ENCODE measurements at regions not wholly inside any gene's neighbourhood (a gene's known extent, or its start where the extent isn't known, plus 50 kb on each side); places are given as distances from the start of the nearest gene placed in this dataset.
A peak's percentile ranks its signal among the peaks of the same experiment; 100 is the strongest.

DNA sequence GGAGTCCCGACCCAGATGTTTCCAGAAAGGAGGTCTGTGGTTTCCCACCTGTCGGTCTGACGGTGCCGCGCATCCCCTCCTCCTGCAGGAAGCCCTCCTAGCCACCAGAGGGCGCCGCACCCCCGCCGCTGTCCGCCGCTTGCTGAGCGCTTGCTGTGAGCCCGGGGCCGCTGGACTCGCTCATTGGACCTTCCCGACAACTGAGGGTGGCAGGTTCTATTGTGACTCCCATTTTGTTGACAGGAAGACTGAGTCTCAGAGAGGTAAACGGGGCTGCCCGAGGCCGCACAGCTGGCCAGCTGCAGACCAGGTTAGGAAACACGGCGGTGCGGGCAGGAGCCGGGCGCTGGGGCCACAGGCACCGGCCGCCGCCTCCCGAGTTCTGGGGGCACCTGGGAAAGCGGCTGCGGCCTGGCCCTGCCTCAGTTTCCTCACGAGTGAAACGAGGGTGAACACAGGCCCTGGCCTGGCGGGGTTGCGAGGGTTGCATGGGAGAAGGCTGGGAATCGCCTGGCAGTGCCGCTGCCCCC, 191.1 kb upstream of the CIBAR2 start (continued):
- peak; percentile 99 for TF ChIP-seq ZBTB38 (CRISPR knock-in tag; IDR thresholded peaks at IDR 0.05)
- TF ChIP-seq ZNF710 (CRISPR knock-in tag; IDR thresholded peaks at IDR 0.05; ENCODE audit: borderline replicate concordance), result 0 out of 2 replicates have a peak, but pooled peaks have one; percentile 32
- no peak for TF ChIP-seq KAT7 (CRISPR knock-in tag; IDR thresholded peaks at IDR 0.05; ENCODE audit: borderline replicate concordance)
- TF ChIP-seq MXD4 (CRISPR knock-in tag; IDR thresholded peaks at IDR 0.05), result 0 out of 2 replicates have a peak, but pooled peaks have one; percentile 15
- peak; percentile 99; the same call in 1 of the 2 replicates for TF ChIP-seq CHD4 (IDR thresholded peaks at IDR 0.05; ENCODE audit: borderline replicate concordance, low read length)
- TF ChIP-seq ZFP37 (CRISPR knock-in tag; IDR thresholded peaks at IDR 0.05; ENCODE audit: borderline replicate concordance), result peak; percentile 72; the same call in 1 of the 2 replicates
- TF ChIP-seq ZNF841 (CRISPR knock-in tag; IDR thresholded peaks at IDR 0.05; ENCODE audit: borderline replicate concordance), result no peak
- no peak for TF ChIP-seq NONO (IDR thresholded peaks at IDR 0.05)
- peak; percentile 59; the same call in 1 of the 2 replicates for TF ChIP-seq NONO (CRISPR knock-in tag; conservative IDR thresholded peaks at IDR 0.05)
- TF ChIP-seq ETV5 (CRISPR knock-in tag; IDR thresholded peaks at IDR 0.05; ENCODE audit: borderline replicate concordance), result 0 out of 2 replicates have a peak, but pooled peaks have one; percentile 6
- TF ChIP-seq MAZ (IDR thresholded peaks at IDR 0.05; ENCODE audit: borderline replicate concordance, low read depth, low read length), result no peak
- 0 out of 2 replicates have a peak, but pooled peaks have one; percentile 27 for TF ChIP-seq MAZ (CRISPR knock-in tag; IDR thresholded peaks at IDR 0.05; ENCODE audit: low read depth)
- 0 out of 2 replicates have a peak, but pooled peaks have one; percentile 26 for TF ChIP-seq FOXO4 (CRISPR knock-in tag; conservative IDR thresholded peaks at IDR 0.05)
- TF ChIP-seq HMG20B (CRISPR knock-in tag; conservative IDR thresholded peaks at IDR 0.05), result peak; percentile 44; the same call in 1 of the 2 replicates
- 0 out of 2 replicates have a peak, but pooled peaks have one; percentile 28 for TF ChIP-seq THAP11 (CRISPR knock-in tag; IDR thresholded peaks at IDR 0.05)
- 0 out of 2 replicates have a peak, but pooled peaks have one; percentile 35 for TF ChIP-seq BRD4 (CRISPR knock-in tag; IDR thresholded peaks at IDR 0.05)
- 0 out of 2 replicates have a peak, but pooled peaks have one; percentile 40 for TF ChIP-seq SRY (CRISPR knock-in tag; IDR thresholded peaks at IDR 0.05)
- TF ChIP-seq ZNF761 (CRISPR knock-in tag; conservative IDR thresholded peaks at IDR 0.05), result no peak
- 0 out of 2 replicates have a peak, but pooled peaks have one; percentile 29 for TF ChIP-seq ELF3 (CRISPR knock-in tag; IDR thresholded peaks at IDR 0.05)
- TF ChIP-seq SRSF4 (IDR thresholded peaks at IDR 0.05; ENCODE audit: low read depth, low read length, poor library complexity, severe bottlenecking), result no peak
- TF ChIP-seq, protein P1, sequence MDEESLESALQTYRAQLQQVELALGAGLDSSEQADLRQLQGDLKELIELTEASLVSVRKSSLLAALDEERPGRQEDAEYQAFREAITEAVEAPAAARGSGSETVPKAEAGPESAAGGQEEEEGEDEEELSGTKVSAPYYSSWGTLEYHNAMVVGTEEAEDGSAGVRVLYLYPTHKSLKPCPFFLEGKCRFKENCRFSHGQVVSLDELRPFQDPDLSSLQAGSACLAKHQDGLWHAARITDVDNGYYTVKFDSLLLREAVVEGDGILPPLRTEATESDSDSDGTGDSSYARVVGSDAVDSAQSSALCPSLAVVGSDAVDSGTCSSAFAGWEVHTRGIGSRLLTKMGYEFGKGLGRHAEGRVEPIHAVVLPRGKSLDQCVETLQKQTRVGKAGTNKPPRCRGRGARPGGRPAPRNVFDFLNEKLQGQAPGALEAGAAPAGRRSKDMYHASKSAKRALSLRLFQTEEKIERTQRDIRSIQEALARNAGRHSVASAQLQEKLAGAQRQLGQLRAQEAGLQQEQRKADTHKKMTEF (CRISPR knock-in tag; IDR thresholded peaks at IDR 0.05), result peak; percentile 26; the same call in 1 of the 2 replicates
- TF ChIP-seq MED1 (CRISPR knock-in tag; IDR thresholded peaks at IDR 0.05), result peak; percentile 40; the same call in 1 of the 2 replicates
- TF ChIP-seq BRCA1 (CRISPR knock-in tag; IDR thresholded peaks at IDR 0.05), result no peak
- TF ChIP-seq RXRA (CRISPR knock-in tag; IDR thresholded peaks at IDR 0.05), result peak; percentile 64; the same call in 1 of the 2 replicates
- peak; percentile 69; the same call in 1 of the 2 replicates for TF ChIP-seq HNF1B (CRISPR knock-in tag; IDR thresholded peaks at IDR 0.05)
